Suprapubic skin (tissue), 4 donors: ENCODE measurements at regions not wholly inside any gene's neighbourhood (a gene's known extent, or its start where the extent isn't known, plus 50 kb on each side); places are given as distances from the start of the nearest gene placed in this dataset.

Source experiments
- EP300 ChIP-seq: sonication (generic); formaldehyde crosslinking; IDR thresholded peaks from one replicate; pipeline ENCODE4 v1.6.1; 2017; ENCODE audit warnings: antibody characterized with exemption
- POLR2A ChIP-seq, 2 donors: fragments of 450-650 bp; IDR thresholded peaks; one replicate each; pipeline ENCODE4 v1.6.1; 2017; ENCODE audit warnings: antibody characterized with exemption in 2 of 2, mild to moderate bottlenecking in 2 of 2, moderate library complexity in 2 of 2
- POLR2AphosphoS5 ChIP-seq, 3 donors: sonication (generic); formaldehyde crosslinking; IDR thresholded peaks; one replicate each; pipeline ENCODE4 v1.6.1; 2017; ENCODE audit warnings: antibody characterized with exemption in 3 of 3
- TF ChIP-seq, protein P1 (sequence below), 2 donors: fragments of 200-600 bp in 1 of 2; fragments of 450-650 bp in 1 of 2; sonication (generic) in 1 of 2; IDR thresholded peaks; one replicate each; pipeline ENCODE4 v1.5.1; 2016 to 2019; ENCODE audit warnings: antibody characterized with exemption in 2 of 2, mild to moderate bottlenecking in 1 of 2, moderate library complexity in 1 of 2

DNA sequence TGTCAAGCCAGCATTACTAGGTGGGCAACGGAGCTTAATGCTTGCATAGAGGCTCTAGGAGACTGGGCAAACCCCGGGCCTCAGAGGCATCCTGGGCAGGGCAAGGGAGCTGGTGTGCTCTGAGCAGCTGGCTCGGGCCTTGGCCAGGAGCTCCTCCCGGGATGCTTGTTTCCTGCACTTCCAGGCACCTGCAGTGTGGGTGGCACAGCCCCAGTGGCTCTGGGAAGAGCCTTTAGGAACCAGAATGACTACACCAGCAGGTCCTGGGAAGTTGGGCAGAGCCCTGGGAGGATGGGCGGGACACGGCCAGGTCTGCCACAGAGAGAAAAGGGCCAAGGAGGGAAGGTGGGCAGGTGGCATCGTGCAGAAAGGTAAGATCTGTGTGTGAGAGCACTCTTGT is 80.4 kb upstream of the CD93 start:
- TF ChIP-seq, protein P1, sequence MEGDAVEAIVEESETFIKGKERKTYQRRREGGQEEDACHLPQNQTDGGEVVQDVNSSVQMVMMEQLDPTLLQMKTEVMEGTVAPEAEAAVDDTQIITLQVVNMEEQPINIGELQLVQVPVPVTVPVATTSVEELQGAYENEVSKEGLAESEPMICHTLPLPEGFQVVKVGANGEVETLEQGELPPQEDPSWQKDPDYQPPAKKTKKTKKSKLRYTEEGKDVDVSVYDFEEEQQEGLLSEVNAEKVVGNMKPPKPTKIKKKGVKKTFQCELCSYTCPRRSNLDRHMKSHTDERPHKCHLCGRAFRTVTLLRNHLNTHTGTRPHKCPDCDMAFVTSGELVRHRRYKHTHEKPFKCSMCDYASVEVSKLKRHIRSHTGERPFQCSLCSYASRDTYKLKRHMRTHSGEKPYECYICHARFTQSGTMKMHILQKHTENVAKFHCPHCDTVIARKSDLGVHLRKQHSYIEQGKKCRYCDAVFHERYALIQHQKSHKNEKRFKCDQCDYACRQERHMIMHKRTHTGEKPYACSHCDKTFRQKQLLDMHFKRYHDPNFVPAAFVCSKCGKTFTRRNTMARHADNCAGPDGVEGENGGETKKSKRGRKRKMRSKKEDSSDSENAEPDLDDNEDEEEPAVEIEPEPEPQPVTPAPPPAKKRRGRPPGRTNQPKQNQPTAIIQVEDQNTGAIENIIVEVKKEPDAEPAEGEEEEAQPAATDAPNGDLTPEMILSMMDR (IDR thresholded peaks at IDR 0.05), result no peak
- TF ChIP-seq POLR2A (IDR thresholded peaks at IDR 0.05) (no peak), EP300 (no peak), POLR2AphosphoS5 (IDR thresholded peaks at IDR 0.05) (no peak)
